Thyroid gland (tissue), 4 donors: ENCODE measurements at regions not wholly inside any gene's neighbourhood (a gene's known extent, or its start where the extent isn't known, plus 50 kb on each side); places are given as distances from the start of the nearest gene placed in this dataset.

ENCODE experiments used
- POLR2A ChIP-seq, 2 donors: fragments of 450-650 bp; IDR thresholded peaks; one replicate each; pipeline ENCODE4 v1.6.1; 2017; ENCODE audit warnings: antibody characterized with exemption in 2 of 2, mild to moderate bottlenecking in 2 of 2, moderate library complexity in 1 of 2
- TF ChIP-seq, protein P1 (sequence below), 6 experiments: fragments of 200-600 bp in 3 of 6; fragments of 450-650 bp in 3 of 6; sonication (generic) in 3 of 6; IDR thresholded peaks; one replicate each; pipeline ENCODE4 v1.5.1; 2016 to 2019; ENCODE audit warnings: antibody characterized with exemption in 6 of 6, mild to moderate bottlenecking in 2 of 6, inconsistent platforms in 1 of 6, moderate library complexity in 1 of 6

DNA sequence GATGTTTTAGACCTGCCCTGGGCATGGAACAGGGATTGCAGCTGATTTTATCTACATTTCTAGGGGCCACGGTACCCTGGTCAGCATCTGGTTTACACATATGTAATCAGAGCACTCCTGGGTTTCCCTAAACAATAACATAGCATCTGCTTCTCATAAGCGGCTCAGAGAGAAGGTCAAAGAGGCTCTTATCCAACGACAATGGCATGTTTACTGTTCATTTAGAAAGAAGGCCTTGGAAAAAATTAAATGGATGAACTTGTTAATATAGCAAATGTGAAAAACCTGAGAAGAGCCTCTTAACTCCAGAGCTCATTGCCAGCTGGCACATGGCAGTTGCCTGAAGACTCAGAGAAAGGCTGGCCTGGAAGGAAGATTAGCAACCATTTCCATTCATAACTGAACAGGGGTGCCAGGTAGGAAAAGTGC is 202.8 kb upstream of the THUMPD2 start:
- TF ChIP-seq, protein P1, sequence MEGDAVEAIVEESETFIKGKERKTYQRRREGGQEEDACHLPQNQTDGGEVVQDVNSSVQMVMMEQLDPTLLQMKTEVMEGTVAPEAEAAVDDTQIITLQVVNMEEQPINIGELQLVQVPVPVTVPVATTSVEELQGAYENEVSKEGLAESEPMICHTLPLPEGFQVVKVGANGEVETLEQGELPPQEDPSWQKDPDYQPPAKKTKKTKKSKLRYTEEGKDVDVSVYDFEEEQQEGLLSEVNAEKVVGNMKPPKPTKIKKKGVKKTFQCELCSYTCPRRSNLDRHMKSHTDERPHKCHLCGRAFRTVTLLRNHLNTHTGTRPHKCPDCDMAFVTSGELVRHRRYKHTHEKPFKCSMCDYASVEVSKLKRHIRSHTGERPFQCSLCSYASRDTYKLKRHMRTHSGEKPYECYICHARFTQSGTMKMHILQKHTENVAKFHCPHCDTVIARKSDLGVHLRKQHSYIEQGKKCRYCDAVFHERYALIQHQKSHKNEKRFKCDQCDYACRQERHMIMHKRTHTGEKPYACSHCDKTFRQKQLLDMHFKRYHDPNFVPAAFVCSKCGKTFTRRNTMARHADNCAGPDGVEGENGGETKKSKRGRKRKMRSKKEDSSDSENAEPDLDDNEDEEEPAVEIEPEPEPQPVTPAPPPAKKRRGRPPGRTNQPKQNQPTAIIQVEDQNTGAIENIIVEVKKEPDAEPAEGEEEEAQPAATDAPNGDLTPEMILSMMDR (IDR thresholded peaks at IDR 0.05): no peak
- TF ChIP-seq POLR2A (IDR thresholded peaks at IDR 0.05): no peak
